ENCODE measurements at regions not wholly inside any gene's neighbourhood (a gene's known extent, or its start where the extent isn't known, plus 50 kb on each side); places are given as distances from the start of the nearest gene placed in this dataset.
A peak's percentile ranks its signal among the peaks of the same experiment; 100 is the strongest.

- no peak overlapping the region for H3K27ac Mint-ChIP-seq (ENCODE audit: unreplicated experiment)
- H3K4me3 Mint-ChIP-seq, result no peak overlapping the region
- peaks cover 21% of the 10 kb centered on the region for H3K9me3 Mint-ChIP-seq
- DNase-seq (ENCODE audit: low read depth, low spot score), result no peak
- no peaks in the 10 kb centered on the region for H3K27me3 Mint-ChIP-seq (ENCODE audit: low read depth)
- H3K36me3 Mint-ChIP-seq (ENCODE audit: low read depth), result peaks cover 3% of the 10 kb centered on the region
- no peaks in the 10 kb centered on the region for H3K4me1 Mint-ChIP-seq
- no peak for TF ChIP-seq CTCF (conservative IDR thresholded peaks at IDR 0.05)
Measured at GRCh38 chr22:47457021-47457420, 694.6 kb downstream of the TBC1D22A start.

GRCh38 chr22:47456031-47456430 lies 693.6 kb downstream of the TBC1D22A start:
- no peak for TF ChIP-seq CTCF (conservative IDR thresholded peaks at IDR 0.05)
- peaks cover 3% of the 10 kb centered on the region for H3K36me3 Mint-ChIP-seq (ENCODE audit: low read depth)

GRCh38 chr22:47453049-47453448 lies 690.6 kb downstream of the TBC1D22A start:
- no peak for TF ChIP-seq CTCF (conservative IDR thresholded peaks at IDR 0.05)
- peaks cover 3% of the 10 kb centered on the region for H3K36me3 Mint-ChIP-seq (ENCODE audit: low read depth)
- no peak overlapping the region for H3K27ac Mint-ChIP-seq (ENCODE audit: unreplicated experiment)
- no peak overlapping the region for H3K4me3 Mint-ChIP-seq
- no peak for DNase-seq (ENCODE audit: low read depth, low spot score)
- H3K4me1 Mint-ChIP-seq, result no peaks in the 10 kb centered on the region
- H3K27me3 Mint-ChIP-seq (ENCODE audit: low read depth), result no peaks in the 10 kb centered on the region
- peaks cover 20% of the 10 kb centered on the region for H3K9me3 Mint-ChIP-seq

More at GRCh38 chr22:47456031-47456430, 693.6 kb downstream of the TBC1D22A start:
- no peak for DNase-seq (ENCODE audit: low read depth, low spot score)
- Mint-ChIP-seq H3K9me3 (peaks cover 19% of the 10 kb centered on the region), H3K27ac (ENCODE audit: unreplicated experiment) (no peak overlapping the region), H3K4me3 (no peak overlapping the region), H3K4me1 (no peaks in the 10 kb centered on the region), H3K27me3 (ENCODE audit: low read depth) (no peaks in the 10 kb centered on the region)

GRCh38 chr22:47452184-47452583 lies 689.7 kb downstream of the TBC1D22A start:
- peaks cover 20% of the 10 kb centered on the region for H3K9me3 Mint-ChIP-seq
- DNase-seq (ENCODE audit: low read depth, low spot score), result no peak
- no peaks in the 10 kb centered on the region for H3K27me3 Mint-ChIP-seq (ENCODE audit: low read depth)
- H3K4me3 Mint-ChIP-seq, result no peak overlapping the region
- H3K36me3 Mint-ChIP-seq (ENCODE audit: low read depth), result peaks cover 3% of the 10 kb centered on the region
- TF ChIP-seq CTCF (conservative IDR thresholded peaks at IDR 0.05), result peak; percentile 20
- no peaks in the 10 kb centered on the region for H3K4me1 Mint-ChIP-seq
- H3K27ac Mint-ChIP-seq (ENCODE audit: unreplicated experiment), result no peak overlapping the region

GRCh38 chr22:47450876-47451475 lies 688.5 kb downstream of the TBC1D22A start:
- Mint-ChIP-seq H3K27me3 (ENCODE audit: low read depth) (no peaks in the 10 kb centered on the region), H3K9me3 (peaks cover 24% of the 10 kb centered on the region), H3K36me3 (ENCODE audit: low read depth) (peaks cover 3% of the 10 kb centered on the region), H3K4me3 (no peak overlapping the region), H3K4me1 (no peaks in the 10 kb centered on the region), H3K27ac (ENCODE audit: unreplicated experiment) (no peak overlapping the region)
- TF ChIP-seq CTCF (conservative IDR thresholded peaks at IDR 0.05), result no peak
- DNase-seq (ENCODE audit: low read depth, low spot score), result no peak

Measured in neural crest cell (in vitro differentiated cells).